Ovary (tissue), 3 donors: ENCODE measurements at regions not wholly inside any gene's neighbourhood (a gene's known extent, or its start where the extent isn't known, plus 50 kb on each side); places are given as distances from the start of the nearest gene placed in this dataset.

Experiments
- CTCF ChIP-seq, 3 donors: fragments of 450-650 bp in 2 of 3; fragments of 200-600 bp in 1 of 3; IDR thresholded peaks; one replicate each; pipeline versions ENCODE4 v1.5.1 to v1.8.0; 2016 to 2022; ENCODE audit warnings: antibody characterized with exemption in 3 of 3, mild to moderate bottlenecking in 1 of 3
- POLR2A ChIP-seq: fragments of 450-650 bp; IDR thresholded peaks from one replicate; pipeline ENCODE4 v1.6.1; 2017; ENCODE audit warnings: antibody characterized with exemption, mild to moderate bottlenecking, moderate library complexity
- donor health status: DM: no; HTN: no; CAD: no.

- TF ChIP-seq CTCF (IDR thresholded peaks at IDR 0.05) (no peak), POLR2A (no peak)
Observed at GRCh38 chr13:78102741-78103140, 184.1 kb upstream of the EDNRB start.
